GM20000 (cell line): ENCODE measurements at regions not wholly inside any gene's neighbourhood (a gene's known extent, or its start where the extent isn't known, plus 50 kb on each side); places are given as distances from the start of the nearest gene placed in this dataset.

Experiments
- DNase-seq: peaks from one replicate; pipeline ENCODE4 v3.0.0; 2012; ENCODE audit warnings: low spot score
- CTCF ChIP-seq: IDR thresholded peaks from 2 replicates; pipeline ENCODE4 v1.5.1; 2012; ENCODE audit warnings: mild to moderate bottlenecking, control low read depth; ENCODE audit errors: extremely low read depth, missing control alignments

- DNase-seq: no peak
- TF ChIP-seq CTCF: no peak
Observed at GRCh38 chr7:109154748-109155147, 585.1 kb downstream of the DNAJB9 start.

GRCh38 chr7:109158246-109158645 lies 588.6 kb downstream of the DNAJB9 start:
- no peak for DNase-seq
- TF ChIP-seq CTCF: no peak

- no peak for TF ChIP-seq CTCF
- no peak for DNase-seq
Observed at GRCh38 chr7:109176661-109177060, 607.0 kb downstream of the DNAJB9 start.

DNA sequence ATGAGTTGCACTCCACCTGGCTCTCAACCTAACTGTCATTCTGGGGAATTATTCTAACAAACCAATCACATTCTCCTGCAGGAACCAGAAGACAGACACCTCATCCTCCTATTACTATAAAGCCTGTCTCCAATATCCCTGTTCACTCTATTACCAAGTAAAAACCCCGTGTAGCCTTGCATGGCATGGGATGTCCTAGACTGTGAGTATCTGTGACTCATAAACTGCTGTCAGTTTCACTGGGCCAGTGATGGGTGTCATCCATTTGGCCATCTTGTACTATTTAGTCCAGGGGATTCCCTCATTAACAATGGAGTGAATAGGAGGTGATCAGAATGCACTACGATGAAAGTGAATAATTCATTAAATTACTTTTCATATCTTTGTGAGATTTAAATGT lies 608.7 kb downstream of the DNAJB9 start:
- DNase-seq: no peak
- TF ChIP-seq CTCF: no peak

- TF ChIP-seq CTCF: no peak
- DNase-seq: no peak
Observed at GRCh38 chr7:109179601-109180000, 609.9 kb downstream of the DNAJB9 start.

- no peak for TF ChIP-seq CTCF
- DNase-seq: no peak
Observed at GRCh38 chr7:109190766-109191398, 621.2 kb downstream of the DNAJB9 start.

DNA sequence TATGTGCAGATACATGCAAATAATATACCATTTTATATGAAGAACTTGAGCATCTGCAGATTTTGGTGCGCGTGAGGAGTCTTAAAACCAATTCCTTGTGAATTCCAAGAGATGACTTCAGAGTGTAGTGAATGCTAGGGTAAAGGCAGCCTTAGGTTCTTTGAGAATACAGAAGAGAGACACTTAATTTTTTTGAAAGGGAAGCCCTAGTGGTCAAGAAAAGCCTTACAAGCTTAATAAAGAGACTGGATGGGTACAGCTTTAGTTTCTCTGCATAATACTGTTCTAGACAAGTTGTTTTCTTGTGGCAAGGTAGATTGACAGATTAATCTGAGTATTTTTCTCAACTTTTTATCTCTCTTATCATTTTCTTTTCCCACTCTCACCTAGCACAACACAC lies 636.5 kb downstream of the DNAJB9 start:
- no peak for DNase-seq

More for the DNA sequence above, 636.5 kb downstream of the DNAJB9 start:
- no peak for TF ChIP-seq CTCF
